ENCODE measurements at regions not wholly inside any gene's neighbourhood (a gene's known extent, or its start where the extent isn't known, plus 50 kb on each side); places are given as distances from the start of the nearest gene placed in this dataset.

DNA sequence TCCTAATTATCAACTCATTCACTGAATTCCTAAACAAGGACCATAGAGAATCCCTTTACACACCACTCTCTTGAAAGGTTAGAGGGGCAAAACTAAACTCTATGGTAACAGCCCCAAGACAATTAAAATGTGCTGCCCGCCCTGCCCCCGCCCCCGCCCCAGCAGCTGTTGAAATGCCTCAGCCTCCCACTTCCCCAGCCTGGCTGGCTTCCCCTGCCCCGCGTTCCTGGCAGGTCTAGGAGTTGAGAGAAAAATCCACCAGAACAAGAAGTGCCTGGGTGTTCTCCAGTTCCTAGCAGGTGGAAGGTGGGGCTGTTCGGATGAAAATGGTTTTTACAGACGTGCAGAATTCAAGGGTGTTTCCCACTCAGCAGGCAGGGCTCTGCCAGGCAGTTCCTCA lies 109.5 kb upstream of the ZEB1 start:
- Histone ChIP-seq H4K20me1 (ENCODE audit: insufficient read depth) (no peaks in the 10 kb centered on the region), H3K4me1 (ENCODE audit: control insufficient read depth in 1 of 2, insufficient read depth in 2 of 2, low read length in 2 of 2) (no peaks in the 10 kb centered on the region), H3K4me2 (ENCODE audit: low read length) (no peak overlapping the region), H3K27me3 (ENCODE audit: insufficient read depth, low read length) (no peaks in the 10 kb centered on the region), H3K27ac (ENCODE audit: low read depth, low read length) (no peak overlapping the region), H3K9me2 (ENCODE audit: insufficient read depth) (no peaks in the 10 kb centered on the region), H2AFZ (ENCODE audit: low read depth, low read length, poor library complexity, severe bottlenecking) (no peak overlapping the region), H3K4me3 (replicated peaks in 1 of 2; ENCODE audit: low read depth in 1 of 2, low read length in 2 of 2) (no peak overlapping the region), H3K9ac (ENCODE audit: low read length) (no peak overlapping the region), H3K79me2 (ENCODE audit: insufficient read depth, low read length) (no peaks in the 10 kb centered on the region), H3K9me3 (ENCODE audit: control insufficient read depth in 1 of 2, insufficient read depth in 1 of 2, low read depth in 1 of 2, low read length in 2 of 2) (no peaks in the 10 kb centered on the region), H3K36me3 (ENCODE audit: control insufficient read depth in 1 of 2, insufficient read depth in 2 of 2, low read length in 2 of 2) (no peaks in the 10 kb centered on the region)
- DNase-seq (ENCODE audit: low read depth, low spot score), result no peak
- ChIA-PET POLR2A (no interaction called here), RAD21 (ENCODE audit: low non-redundant PET in 1 of 2, low total read pairs in 2 of 2, uncharacterized antibody in 2 of 2, unreplicated experiment in 2 of 2) (no interaction called here), CTCF (no interaction called here)
- BruUV-seq (replicated peaks), result no TSS peak
- intact Hi-C loops (cut with micrococcal nuclease), result no loop called here
- no peak for TF ChIP-seq JUND (IDR thresholded peaks at IDR 0.05)
- TF ChIP-seq POLR2A (IDR thresholded peaks at IDR 0.05; ENCODE audit: borderline replicate concordance, extremely low read depth, insufficient read depth, insufficient read length), result no peak
- TF ChIP-seq TCF7L2 (IDR thresholded peaks at IDR 0.05; ENCODE audit: borderline replicate concordance, extremely low read depth, insufficient read depth, insufficient read length), result no peak
- TF ChIP-seq, protein P1, sequence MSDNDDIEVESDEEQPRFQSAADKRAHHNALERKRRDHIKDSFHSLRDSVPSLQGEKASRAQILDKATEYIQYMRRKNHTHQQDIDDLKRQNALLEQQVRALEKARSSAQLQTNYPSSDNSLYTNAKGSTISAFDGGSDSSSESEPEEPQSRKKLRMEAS (IDR thresholded peaks at IDR 0.05), result no peak
- TF ChIP-seq RAD21 (IDR thresholded peaks at IDR 0.05; ENCODE audit: low read depth), result no peak
- TF ChIP-seq SIN3A (IDR thresholded peaks at IDR 0.05; ENCODE audit: low read depth), result no peak
- TF ChIP-seq, protein P2, sequence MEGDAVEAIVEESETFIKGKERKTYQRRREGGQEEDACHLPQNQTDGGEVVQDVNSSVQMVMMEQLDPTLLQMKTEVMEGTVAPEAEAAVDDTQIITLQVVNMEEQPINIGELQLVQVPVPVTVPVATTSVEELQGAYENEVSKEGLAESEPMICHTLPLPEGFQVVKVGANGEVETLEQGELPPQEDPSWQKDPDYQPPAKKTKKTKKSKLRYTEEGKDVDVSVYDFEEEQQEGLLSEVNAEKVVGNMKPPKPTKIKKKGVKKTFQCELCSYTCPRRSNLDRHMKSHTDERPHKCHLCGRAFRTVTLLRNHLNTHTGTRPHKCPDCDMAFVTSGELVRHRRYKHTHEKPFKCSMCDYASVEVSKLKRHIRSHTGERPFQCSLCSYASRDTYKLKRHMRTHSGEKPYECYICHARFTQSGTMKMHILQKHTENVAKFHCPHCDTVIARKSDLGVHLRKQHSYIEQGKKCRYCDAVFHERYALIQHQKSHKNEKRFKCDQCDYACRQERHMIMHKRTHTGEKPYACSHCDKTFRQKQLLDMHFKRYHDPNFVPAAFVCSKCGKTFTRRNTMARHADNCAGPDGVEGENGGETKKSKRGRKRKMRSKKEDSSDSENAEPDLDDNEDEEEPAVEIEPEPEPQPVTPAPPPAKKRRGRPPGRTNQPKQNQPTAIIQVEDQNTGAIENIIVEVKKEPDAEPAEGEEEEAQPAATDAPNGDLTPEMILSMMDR (IDR thresholded peaks at IDR 0.05 in 2 of 3, conservative IDR thresholded peaks at IDR 0.05 in 1 of 3; ENCODE audit: borderline replicate concordance in 1 of 3, insufficient read depth in 1 of 3, low read depth in 2 of 3, low read length in 2 of 3), result no peak
- TF ChIP-seq, protein P3, sequence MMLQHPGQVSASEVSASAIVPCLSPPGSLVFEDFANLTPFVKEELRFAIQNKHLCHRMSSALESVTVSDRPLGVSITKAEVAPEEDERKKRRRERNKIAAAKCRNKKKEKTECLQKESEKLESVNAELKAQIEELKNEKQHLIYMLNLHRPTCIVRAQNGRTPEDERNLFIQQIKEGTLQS (IDR thresholded peaks at IDR 0.05), result no peak
- no peak for TF ChIP-seq EZH2phosphoT487 (IDR thresholded peaks at IDR 0.05; ENCODE audit: borderline replicate concordance)
- no peak for TF ChIP-seq EZH2 (IDR thresholded peaks at IDR 0.05)
- no peak for TF ChIP-seq FOSL1 (IDR thresholded peaks at IDR 0.05; ENCODE audit: low read depth)
- no peak for TF ChIP-seq POLR2AphosphoS5 (IDR thresholded peaks at IDR 0.05; ENCODE audit: low read depth, low read length)
- no peak for TF ChIP-seq EGR1 (IDR thresholded peaks at IDR 0.05; ENCODE audit: low read depth)
- TF ChIP-seq CEBPB (IDR thresholded peaks at IDR 0.05; ENCODE audit: low read depth), result no peak
- no peak for TF ChIP-seq CBX3 (IDR thresholded peaks at IDR 0.05; ENCODE audit: low read depth)
- ATAC-seq, result no peak
